ENCODE measurements at regions not wholly inside any gene's neighbourhood (a gene's known extent, or its start where the extent isn't known, plus 50 kb on each side); places are given as distances from the start of the nearest gene placed in this dataset.
A peak's percentile ranks its signal among the peaks of the same experiment; 100 is the strongest.

DNA sequence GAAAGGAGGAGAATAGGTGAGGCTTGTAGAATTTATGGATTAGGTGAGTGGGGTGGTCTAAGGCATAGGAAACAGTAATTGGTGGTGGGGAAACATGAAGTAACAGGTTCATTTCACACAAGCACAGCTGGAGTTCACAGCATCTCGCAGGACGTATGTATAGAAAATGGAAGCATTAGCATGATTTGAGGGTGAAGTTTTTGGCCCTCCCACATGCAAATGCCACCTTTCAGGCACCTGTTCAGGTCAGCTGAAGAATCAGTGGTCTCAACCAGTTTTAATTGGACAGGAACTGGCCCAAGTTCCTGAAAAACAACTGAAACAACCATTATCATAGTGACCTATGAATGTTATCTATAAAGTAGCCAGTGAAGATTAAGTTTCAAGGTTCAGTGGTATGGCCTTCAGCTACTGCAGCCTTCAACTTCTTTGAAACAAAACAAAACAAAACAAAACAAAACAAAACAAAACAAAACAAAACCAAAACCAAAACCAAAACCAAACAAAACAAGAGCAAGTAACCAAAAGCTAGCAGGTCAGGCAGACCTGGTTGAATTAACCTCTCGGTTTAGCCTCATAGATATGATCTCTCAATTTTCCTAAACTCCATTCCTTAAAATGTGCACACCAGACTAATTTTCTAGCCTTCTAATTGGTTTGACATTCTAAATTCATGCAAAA lies 102.1 kb upstream of the SPHKAP start:
- FAIRE-seq: peak; percentile 99

DNA sequence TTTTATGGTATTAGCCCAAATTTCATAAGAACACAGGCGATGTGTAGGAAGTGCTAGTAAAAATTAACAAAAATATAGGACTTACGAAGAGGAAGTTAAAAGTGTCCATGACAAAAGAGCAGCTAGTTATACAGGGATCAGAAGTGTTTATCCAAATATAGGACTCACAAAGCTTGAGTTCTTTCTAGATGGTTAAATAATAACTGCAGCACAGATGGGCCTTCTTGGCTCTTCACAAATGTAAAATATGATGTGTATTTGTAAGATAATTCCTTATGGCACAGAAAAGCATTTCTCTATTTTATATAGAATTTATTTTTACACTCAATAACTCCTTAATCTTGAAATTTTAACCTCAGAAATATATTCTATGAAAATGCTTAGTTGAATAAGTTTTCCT lies 100.9 kb upstream of the SPHKAP start:
- no peak for FAIRE-seq

DNA sequence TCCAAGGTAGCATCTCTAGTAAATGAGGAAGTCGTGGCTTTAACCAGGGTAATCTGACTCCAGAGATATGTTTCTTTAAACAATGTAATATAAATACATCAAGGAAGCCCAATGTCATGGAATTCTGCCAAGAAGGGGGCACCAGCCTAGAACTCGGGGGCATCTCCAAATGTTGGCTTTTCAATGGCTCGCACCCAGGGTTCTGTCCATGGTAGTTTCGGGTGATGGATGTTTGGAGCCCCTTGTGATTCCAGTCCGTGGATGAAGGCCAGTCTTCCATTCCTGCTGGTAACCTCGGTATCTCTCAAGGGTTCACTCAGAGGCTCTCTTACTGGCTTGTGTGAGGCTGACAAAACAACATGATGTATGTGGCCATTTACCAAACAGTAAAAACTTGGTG lies 91.7 kb upstream of the SPHKAP start:
- no peak for FAIRE-seq

DNA sequence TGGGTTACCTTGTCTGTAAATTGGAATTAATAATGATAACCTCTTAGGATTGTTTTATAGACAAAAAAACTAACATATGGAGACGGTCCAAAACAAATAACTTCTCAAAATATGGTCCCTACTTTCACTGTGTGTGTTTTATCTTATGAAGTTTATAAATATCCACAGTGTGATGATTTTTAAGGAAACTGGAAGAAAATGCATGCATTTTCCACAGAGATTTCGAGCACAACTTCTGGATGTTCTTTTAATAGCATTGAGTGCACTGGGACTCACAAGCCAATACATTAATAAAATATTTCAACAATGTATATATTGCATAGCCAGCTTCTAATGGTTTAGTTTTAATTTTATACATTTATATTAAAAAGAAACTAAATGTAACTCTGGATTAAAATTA lies 87.9 kb upstream of the SPHKAP start:
- no peak for FAIRE-seq

DNA sequence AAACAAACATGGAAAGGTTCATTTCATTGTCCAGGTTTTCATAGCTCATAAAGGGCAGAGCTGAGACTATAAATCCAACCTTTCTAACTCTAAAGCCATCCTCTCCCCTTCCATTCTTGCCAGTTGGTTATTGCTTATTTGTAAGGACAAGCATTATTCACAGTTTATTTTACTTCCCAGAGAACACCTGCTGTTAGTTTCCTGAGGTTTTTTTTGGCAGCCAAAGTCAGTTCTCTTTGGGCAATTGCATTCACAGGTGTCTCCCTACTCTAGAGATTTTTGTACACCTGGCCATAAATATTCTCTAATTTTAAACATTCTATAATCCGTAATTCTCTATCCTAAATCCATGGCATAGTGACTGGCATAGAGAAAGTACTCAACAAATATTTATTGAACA lies 87.3 kb upstream of the SPHKAP start:
- no peak for FAIRE-seq

DNA sequence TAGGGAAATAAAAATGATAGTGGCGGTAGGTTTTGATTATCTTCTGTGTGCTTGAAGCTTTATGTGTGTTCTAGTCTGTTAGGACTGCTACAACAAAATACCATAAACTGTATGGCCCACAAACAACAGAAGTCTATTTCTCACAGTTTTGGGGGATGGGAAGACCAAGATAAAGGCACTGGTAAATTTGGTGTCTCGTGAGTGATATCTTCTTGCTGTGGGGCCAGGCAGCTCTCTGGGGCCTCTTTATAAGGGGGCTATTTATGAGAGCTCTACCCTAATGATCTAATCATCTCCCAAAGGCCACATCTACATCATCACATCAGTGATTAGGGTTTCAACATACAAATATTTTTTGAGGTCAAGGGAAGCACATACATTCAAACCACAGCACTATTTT lies 86.8 kb upstream of the SPHKAP start:
- no peak for FAIRE-seq

DNA sequence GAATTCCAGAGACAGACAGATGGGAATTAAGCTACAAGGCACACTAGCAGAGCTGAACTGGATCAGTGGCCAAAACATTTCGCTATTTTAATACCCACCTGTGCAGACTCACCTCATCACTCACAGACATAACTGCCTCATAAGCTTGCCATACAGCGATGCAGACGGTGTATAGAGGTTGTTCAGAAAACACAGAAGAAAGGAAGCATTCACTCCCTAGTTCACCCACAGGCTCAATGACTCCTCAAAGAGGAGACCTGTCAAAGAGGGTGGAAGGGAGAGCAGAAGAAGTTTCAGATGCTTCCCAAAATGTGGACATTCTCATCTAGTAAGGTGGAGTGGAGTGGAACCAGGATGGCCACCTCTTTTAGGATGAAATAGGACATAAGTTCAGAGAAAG lies 81.7 kb upstream of the SPHKAP start:
- no peak for FAIRE-seq

DNA sequence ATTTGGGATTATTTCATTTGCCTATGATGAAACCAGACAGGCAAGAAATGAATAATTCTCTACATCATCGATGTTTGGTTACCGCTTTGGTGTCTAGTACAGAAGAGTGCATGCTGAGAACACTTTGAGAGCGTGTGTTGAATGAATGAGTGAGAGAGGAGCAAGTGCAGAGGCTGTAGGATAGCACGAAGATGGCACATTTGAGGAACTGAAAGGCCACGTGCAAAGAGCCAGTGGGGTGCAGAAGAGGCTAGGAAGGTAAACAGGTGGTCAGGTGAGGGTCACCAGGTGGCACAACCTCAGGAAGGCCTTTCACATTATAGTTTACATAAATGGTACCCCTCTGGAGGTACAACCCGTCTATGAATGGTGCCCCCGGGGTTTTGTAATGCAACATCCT lies 80.1 kb upstream of the SPHKAP start:
- no peak for FAIRE-seq

DNA sequence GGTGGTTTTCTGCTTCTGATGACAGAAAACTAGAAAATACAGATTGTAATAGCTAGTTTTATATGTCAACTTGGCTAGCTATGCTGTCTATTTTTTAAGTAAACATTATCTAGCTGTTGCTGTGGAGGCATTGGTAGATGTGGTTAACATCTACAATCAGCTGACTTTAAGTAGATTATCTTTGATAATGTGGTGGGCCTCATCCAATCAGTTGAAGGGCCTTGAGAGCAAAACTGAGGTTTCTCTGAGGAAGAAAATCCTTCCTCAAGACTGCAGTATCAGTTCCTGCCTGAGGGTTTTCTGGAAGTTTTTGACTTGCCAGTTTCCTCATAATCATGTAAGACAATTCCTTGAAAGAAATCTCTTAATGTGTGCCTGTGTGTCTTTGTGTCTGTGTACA lies 75.9 kb upstream of the SPHKAP start:
- FAIRE-seq: no peak

DNA sequence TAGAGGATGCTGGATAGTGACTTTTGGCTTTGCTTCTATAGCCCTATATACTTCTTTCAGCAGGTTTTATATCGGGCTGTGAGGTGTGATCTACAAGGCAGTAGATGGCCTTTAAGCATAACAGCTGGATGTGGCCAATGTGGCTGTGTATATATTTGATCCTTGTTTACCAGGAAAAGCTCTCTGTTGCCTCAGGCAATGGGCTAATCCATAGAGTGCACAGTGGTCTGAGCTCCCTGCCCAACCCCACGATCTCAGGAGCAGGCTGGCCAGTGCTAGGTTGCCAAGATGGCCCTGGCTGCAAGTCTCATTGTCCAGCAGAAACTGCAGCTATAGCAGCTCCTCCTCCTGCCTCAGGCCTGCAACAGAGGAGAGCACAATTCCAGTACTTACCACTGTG lies 72.3 kb upstream of the SPHKAP start:
- no peak for FAIRE-seq

DNA sequence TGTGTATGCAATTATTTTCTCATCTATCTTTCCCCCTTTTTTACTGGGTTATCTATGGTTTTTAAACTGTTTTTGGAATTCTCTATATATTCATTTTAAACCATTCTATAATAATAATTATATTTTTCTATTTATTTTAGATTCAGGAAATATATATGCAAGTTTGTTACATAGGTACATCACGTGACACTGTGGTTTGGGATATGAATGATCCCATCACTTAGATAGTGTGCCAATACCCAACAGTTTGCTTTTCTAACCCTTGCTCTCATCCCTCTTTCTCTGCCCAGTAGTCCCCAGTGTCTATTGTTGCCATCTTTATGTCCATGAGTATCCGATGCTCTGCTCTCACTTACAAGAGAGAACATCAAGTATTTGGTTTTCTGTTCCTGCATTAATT lies 65.8 kb upstream of the SPHKAP start:
- FAIRE-seq: no peak

DNA sequence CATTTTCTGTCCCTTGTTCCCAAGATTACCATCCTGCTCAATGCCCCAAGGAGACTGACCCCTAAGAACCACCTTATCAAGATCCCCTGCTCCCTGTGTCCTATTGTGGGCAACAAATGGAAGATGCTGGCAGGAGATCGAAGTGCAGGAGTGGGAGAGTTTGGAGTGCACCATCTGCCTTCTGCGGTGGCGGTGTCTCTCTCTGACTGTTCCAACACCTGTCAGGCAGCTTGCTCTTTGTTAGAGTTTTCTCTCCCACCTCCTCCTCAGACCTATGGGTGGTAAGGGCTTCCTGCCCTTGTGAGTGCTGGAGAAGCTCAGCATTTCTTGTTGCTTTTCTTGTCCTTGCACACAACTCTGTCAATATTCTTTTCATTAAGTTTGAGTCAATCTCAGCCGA lies 64.1 kb upstream of the SPHKAP start:
- FAIRE-seq: no peak

DNA sequence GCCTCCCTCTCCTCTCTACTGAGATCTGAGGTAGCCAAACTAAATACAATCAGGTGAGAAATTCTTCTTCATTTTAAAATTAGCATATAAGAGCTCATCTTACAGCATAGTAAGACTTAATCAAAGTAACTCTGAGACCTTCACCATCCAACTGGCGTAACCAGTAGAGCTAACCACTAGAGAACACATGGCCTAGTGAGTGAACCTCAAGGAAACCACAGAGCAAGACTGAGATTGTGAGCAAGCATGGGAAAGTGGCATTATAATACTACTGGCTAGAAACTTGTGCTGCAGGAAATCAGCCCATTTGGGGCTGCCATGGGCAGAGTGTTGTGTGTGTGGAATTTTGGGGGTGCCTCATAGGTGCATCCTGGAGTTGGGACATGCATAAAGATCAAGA lies 61.1 kb upstream of the SPHKAP start:
- no peak for FAIRE-seq

DNA sequence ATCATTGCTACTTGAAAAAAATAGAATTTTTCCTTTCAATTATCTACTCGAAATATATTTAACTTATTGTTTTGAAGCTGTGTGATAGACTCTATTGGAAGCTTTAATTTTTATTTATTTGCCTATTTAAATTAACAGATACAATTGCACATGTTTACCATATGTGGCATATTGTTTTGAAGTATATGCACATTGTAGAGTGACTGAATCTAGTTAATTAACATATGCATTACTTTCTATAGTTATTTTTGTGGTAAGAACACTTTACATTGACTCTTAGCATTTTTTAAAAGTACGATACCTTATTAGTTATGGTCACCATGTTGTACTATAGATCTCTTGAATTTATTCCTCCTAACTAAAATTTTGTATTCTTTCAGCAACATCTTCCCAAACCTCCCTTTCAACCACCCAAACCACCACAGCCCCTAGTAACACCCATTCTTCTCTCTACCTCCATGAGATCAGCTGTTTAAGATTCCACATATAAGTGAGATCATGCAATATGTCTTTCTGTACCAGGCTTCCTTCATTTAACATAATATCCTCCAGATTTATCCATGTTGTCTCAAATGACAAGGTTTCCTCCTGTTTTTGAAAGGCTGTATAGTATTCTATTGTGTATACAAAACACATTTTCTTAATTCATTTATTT lies 58.5 kb upstream of the SPHKAP start:
- no peak for FAIRE-seq

DNA sequence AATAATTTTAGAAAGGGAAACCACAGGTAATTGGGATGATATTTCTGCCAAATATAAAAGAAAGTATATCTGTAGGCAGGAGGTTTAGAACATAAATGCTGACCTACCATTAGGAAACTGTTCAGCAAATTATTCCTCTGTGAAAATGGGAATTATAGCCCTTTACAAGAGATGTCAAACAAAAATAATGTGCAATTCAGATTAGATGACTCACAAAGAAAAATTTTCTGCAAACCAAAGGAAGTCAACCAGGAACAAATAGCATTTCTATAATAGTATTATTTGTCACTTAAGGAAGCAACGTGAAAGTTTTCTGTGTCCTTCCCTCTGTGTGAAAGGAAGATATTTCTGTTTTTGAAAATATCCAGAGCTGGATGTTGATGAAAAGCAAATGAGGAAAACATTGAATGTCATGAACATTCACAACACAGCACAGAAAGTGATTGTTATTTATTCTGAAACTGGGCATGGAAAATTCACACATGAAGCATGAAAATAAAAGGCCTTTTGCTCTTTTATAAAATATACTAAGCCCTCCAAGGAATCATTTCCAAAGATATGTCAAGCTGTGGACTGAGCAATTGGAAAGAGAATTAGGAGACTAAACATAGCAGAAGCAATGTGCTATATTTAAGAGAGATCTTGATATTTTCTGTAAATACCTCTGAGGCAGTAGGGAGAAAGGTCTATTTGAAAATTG lies 57.9 kb upstream of the SPHKAP start:
- FAIRE-seq: no peak
